Rectal smooth muscle tissue (tissue), 1 donor: ENCODE measurements at regions not wholly inside any gene's neighbourhood (a gene's known extent, or its start where the extent isn't known, plus 50 kb on each side); places are given as distances from the start of the nearest gene placed in this dataset.
"Not testable (repeated sequence)": the region's sequence is repeated elsewhere in the genome, so short reads cannot be mapped to it uniquely, and the experiment has no call there.

Source experiments
- H3K27ac ChIP-seq: one replicate; pipeline ENCODE4 v1.7.0; 2013; ENCODE audit warnings: low read depth, low read length, inconsistent platforms
- H3K27me3 ChIP-seq: one replicate; pipeline ENCODE4 v1.7.0; 2013; ENCODE audit warnings: low read length; ENCODE audit not compliant: control insufficient read depth, insufficient read depth
- H3K36me3 ChIP-seq: one replicate; pipeline ENCODE4 v1.7.0; 2013; ENCODE audit warnings: low read length; ENCODE audit not compliant: control insufficient read depth, insufficient read depth
- H3K4me1 ChIP-seq: one replicate; pipeline ENCODE4 v1.7.0; 2013; ENCODE audit warnings: low read length; ENCODE audit not compliant: control insufficient read depth, insufficient read depth
- H3K4me3 ChIP-seq: one replicate; pipeline ENCODE4 v1.7.0; 2013; ENCODE audit warnings: low read length
- H3K9ac ChIP-seq: one replicate; pipeline ENCODE4 v1.7.0; 2013; ENCODE audit warnings: low read length

GRCh38 chr7:35889001-35889400, 88.1 kb downstream of the SEPTIN7 start:
- Histone ChIP-seq H3K27ac (no peak overlapping the region), H3K4me1 (no peaks in the 10 kb centered on the region), H3K36me3 (peaks cover 3% of the 10 kb centered on the region), H3K9ac (no peak overlapping the region), H3K27me3 (no peaks in the 10 kb centered on the region), H3K4me3 (no peak overlapping the region)

- Histone ChIP-seq H3K27me3 (no peaks in the 10 kb centered on the region), H3K4me3 (no peak overlapping the region), H3K9ac (no peak overlapping the region), H3K36me3 (peaks cover 3% of the 10 kb centered on the region), H3K27ac (no peak overlapping the region), H3K4me1 (no peaks in the 10 kb centered on the region)
Observed at GRCh38 chr7:35889870-35890269, 89.0 kb downstream of the SEPTIN7 start.

- Histone ChIP-seq H3K4me3 (no peak overlapping the region), H3K9ac (no peak overlapping the region), H3K4me1 (no peaks in the 10 kb centered on the region), H3K27me3 (no peaks in the 10 kb centered on the region), H3K27ac (no peak overlapping the region), H3K36me3 (peaks cover 3% of the 10 kb centered on the region)
Observed at GRCh38 chr7:35891004-35891830, 90.4 kb downstream of the SEPTIN7 start.

GRCh38 chr7:35893649-35894048, 92.8 kb downstream of the SEPTIN7 start:
- no peak overlapping the region for H3K27ac ChIP-seq
- no peaks in the 10 kb centered on the region for H3K27me3 ChIP-seq
- H3K4me1 ChIP-seq, result no peaks in the 10 kb centered on the region
- H3K9ac ChIP-seq, result no peak overlapping the region
- no peak overlapping the region for H3K4me3 ChIP-seq
- peaks cover 3% of the 10 kb centered on the region for H3K36me3 ChIP-seq

GRCh38 chr7:35894721-35895120, 93.9 kb downstream of the SEPTIN7 start:
- H3K27ac ChIP-seq, result no peak overlapping the region
- H3K9ac ChIP-seq, result no peak overlapping the region

GRCh38 chr7:35900651-35901050, 99.8 kb downstream of the SEPTIN7 start:
- H3K27me3 ChIP-seq, result no peaks in the 10 kb centered on the region
- peaks cover 4% of the 10 kb centered on the region for H3K36me3 ChIP-seq
- H3K27ac ChIP-seq, result no peak overlapping the region
- H3K4me1 ChIP-seq, result no peaks in the 10 kb centered on the region
- H3K9ac ChIP-seq, result no peak overlapping the region
- no peak overlapping the region for H3K4me3 ChIP-seq

More at GRCh38 chr7:35894721-35895120, 93.9 kb downstream of the SEPTIN7 start:
- no peaks in the 10 kb centered on the region for H3K36me3 ChIP-seq
- no peak overlapping the region for H3K4me3 ChIP-seq
- H3K27me3 ChIP-seq, result no peaks in the 10 kb centered on the region
- no peaks in the 10 kb centered on the region for H3K4me1 ChIP-seq

GRCh38 chr7:35905555-35905954, 104.7 kb downstream of the SEPTIN7 start:
- H3K9ac ChIP-seq, result no peak overlapping the region
- peaks cover 4% of the 10 kb centered on the region for H3K36me3 ChIP-seq
- H3K27ac ChIP-seq, result no peak overlapping the region
- H3K4me1 ChIP-seq, result no peaks in the 10 kb centered on the region
- H3K4me3 ChIP-seq, result no peak overlapping the region
- no peaks in the 10 kb centered on the region for H3K27me3 ChIP-seq

GRCh38 chr7:35906191-35906908, 105.5 kb downstream of the SEPTIN7 start:
- Histone ChIP-seq H3K4me3 (no peak overlapping the region), H3K9ac (no peak overlapping the region), H3K27ac (no peak overlapping the region), H3K36me3 (peaks cover 4% of the 10 kb centered on the region), H3K4me1 (no peaks in the 10 kb centered on the region), H3K27me3 (no peaks in the 10 kb centered on the region)

GRCh38 chr7:35908331-35909216, 107.7 kb downstream of the SEPTIN7 start:
- Histone ChIP-seq H3K4me1 (no peaks in the 10 kb centered on the region), H3K4me3 (no peak overlapping the region), H3K9ac (no peak overlapping the region), H3K27me3 (no peaks in the 10 kb centered on the region), H3K27ac (no peak overlapping the region), H3K36me3 (no peaks in the 10 kb centered on the region)

GRCh38 chr7:35909870-35910357, 109.1 kb downstream of the SEPTIN7 start:
- H3K9ac ChIP-seq, result no peak overlapping the region
- H3K27ac ChIP-seq, result no peak overlapping the region
- no peak overlapping the region for H3K4me3 ChIP-seq
- no peaks in the 10 kb centered on the region for H3K36me3 ChIP-seq
- no peaks in the 10 kb centered on the region for H3K27me3 ChIP-seq
- no peaks in the 10 kb centered on the region for H3K4me1 ChIP-seq

GRCh38 chr7:35910621-35911020, 109.8 kb downstream of the SEPTIN7 start:
- H3K9ac ChIP-seq, H3K4me1 ChIP-seq, H3K27me3 ChIP-seq, H3K36me3 ChIP-seq, H3K27ac ChIP-seq, H3K4me3 ChIP-seq: not testable (repeated sequence)

- not testable (repeated sequence) for H3K27me3 ChIP-seq, H3K4me1 ChIP-seq, H3K27ac ChIP-seq, H3K36me3 ChIP-seq, H3K9ac ChIP-seq, H3K4me3 ChIP-seq
Observed at GRCh38 chr7:35913350-35913749, 112.5 kb downstream of the SEPTIN7 start.
